ENCODE measurements at regions not wholly inside any gene's neighbourhood (a gene's known extent, or its start where the extent isn't known, plus 50 kb on each side); places are given as distances from the start of the nearest gene placed in this dataset.

GRCh38 chr9:126219166-126219565, 107.5 kb upstream of the MVB12B start:
- TF ChIP-seq CTCF (IDR thresholded peaks at IDR 0.05) = no peak
- TF ChIP-seq POLR2A (IDR thresholded peaks at IDR 0.05) = no peak
